HCEC 1CT (cell line): ENCODE measurements at regions not wholly inside any gene's neighbourhood (a gene's known extent, or its start where the extent isn't known, plus 50 kb on each side); places are given as distances from the start of the nearest gene placed in this dataset.
"Not testable (repeated sequence)": the region's sequence is repeated elsewhere in the genome, so short reads cannot be mapped to it uniquely, and the experiment has no call there.

ENCODE experiments used
- DNase-seq: peaks from one replicate; pipeline ENCODE4 v3.0.0-alpha.2; 2017

GRCh38 chr5:118551716-118552115 is 436.6 kb downstream of the DTWD2 start:
- no peak for DNase-seq

GRCh38 chr5:118551031-118551430 is 437.3 kb downstream of the DTWD2 start:
- peak; percentile 58 for DNase-seq

GRCh38 chr5:118548761-118549720 is 439.3 kb downstream of the DTWD2 start:
- DNase-seq = peak; percentile 88

- DNase-seq = no peak
These were observed 442.9 kb downstream of the DTWD2 start for GRCh38 chr5:118545470-118545869.

- no peak for DNase-seq
These were observed 443.4 kb downstream of the DTWD2 start for GRCh38 chr5:118544887-118545449.

GRCh38 chr5:118533923-118534322 is 454.4 kb downstream of the DTWD2 start:
- no peak for DNase-seq

- no peak for DNase-seq
These were observed 455.2 kb downstream of the DTWD2 start for GRCh38 chr5:118533156-118533555.

- no peak for DNase-seq
These were observed 457.1 kb downstream of the DTWD2 start for GRCh38 chr5:118531276-118531675.

GRCh38 chr5:118529361-118530144 is 458.8 kb downstream of the DTWD2 start:
- DNase-seq = no peak

GRCh38 chr5:118522626-118523025 is 465.7 kb downstream of the DTWD2 start:
- DNase-seq = no peak

GRCh38 chr5:118520771-118521415 is 467.5 kb downstream of the DTWD2 start:
- no peak for DNase-seq

- DNase-seq = no peak
These were observed 468.9 kb downstream of the DTWD2 start for GRCh38 chr5:118519466-118519865.

GRCh38 chr5:118518720-118519119 is 469.6 kb downstream of the DTWD2 start:
- no peak for DNase-seq

GRCh38 chr5:118511846-118512245 is 476.5 kb downstream of the DTWD2 start:
- no peak for DNase-seq

GRCh38 chr5:118506217-118506852 is 482.0 kb downstream of the DTWD2 start:
- no peak for DNase-seq

GRCh38 chr5:118502232-118502631 is 486.1 kb downstream of the DTWD2 start:
- not testable (repeated sequence) for DNase-seq

- DNase-seq = no peak
These were observed 497.0 kb downstream of the DTWD2 start for GRCh38 chr5:118491351-118491750.

- no peak for DNase-seq
These were observed 501.6 kb downstream of the DTWD2 start for GRCh38 chr5:118486647-118487225.

GRCh38 chr5:118479285-118479684 is 509.1 kb downstream of the DTWD2 start:
- no peak for DNase-seq

GRCh38 chr5:118478852-118479251 is 509.5 kb downstream of the DTWD2 start:
- DNase-seq = no peak

GRCh38 chr5:118468085-118468484 is 520.3 kb downstream of the DTWD2 start:
- no peak for DNase-seq

- DNase-seq = no peak
These were observed 521.2 kb downstream of the DTWD2 start for GRCh38 chr5:118467103-118467502.
